Stomach (tissue), 8 donors: ENCODE measurements at regions not wholly inside any gene's neighbourhood (a gene's known extent, or its start where the extent isn't known, plus 50 kb on each side); places are given as distances from the start of the nearest gene placed in this dataset.

Experiments
- DNase-seq, 2 donors: peaks; one replicate each; pipeline versions ENCODE4 v3.0.0 to v3.0.0-alpha.2; 2013 to 2019
- H3K27ac ChIP-seq, 5 donors: fragments of 200-600 bp in 4 of 5; sonication (generic) in 4 of 5; one replicate each; pipeline ENCODE4 v1.5.1; 2013 to 2019; ENCODE audit warnings: mild to moderate bottlenecking in 1 of 5, moderate library complexity in 1 of 5
- H3K27me3 ChIP-seq, 3 donors: fragments of 200-600 bp; sonication (generic); one replicate each; pipeline ENCODE4 v1.5.1; 2017 to 2019; ENCODE audit warnings: mixed run types in 1 of 3
- H3K36me3 ChIP-seq, 4 donors: fragments of 200-600 bp; sonication (generic); 1 replicate in 3 of 4; 2 replicates in 1 of 4; pipeline ENCODE4 v1.5.1; 2016 to 2019
- H3K4me1 ChIP-seq, 4 donors: fragments of 200-600 bp; sonication (generic); one replicate each; pipeline ENCODE4 v1.5.1; 2016 to 2019
- H3K4me3 ChIP-seq, 4 donors: fragments of 200-600 bp; sonication (generic) in 3 of 4; one replicate each; pipeline ENCODE4 v1.5.1; 2016 to 2019; ENCODE audit warnings: mild to moderate bottlenecking in 1 of 4
- H3K9me3 ChIP-seq, 4 donors: fragments of 200-600 bp; sonication (generic); one replicate each; pipeline ENCODE4 v1.5.1; 2016 to 2019
- EP300 ChIP-seq: sonication (generic); formaldehyde crosslinking; IDR thresholded peaks from one replicate; pipeline ENCODE4 v1.6.1; 2017; ENCODE audit warnings: antibody characterized with exemption
- POLR2A ChIP-seq, 4 donors: fragments of 450-650 bp; IDR thresholded peaks; one replicate each; pipeline ENCODE4 v1.6.1; 2016; ENCODE audit warnings: antibody characterized with exemption in 4 of 4, control low read depth in 2 of 4, mild to moderate bottlenecking in 1 of 4, moderate library complexity in 1 of 4
- POLR2AphosphoS5 ChIP-seq, 3 donors: sonication (generic); formaldehyde crosslinking; IDR thresholded peaks; one replicate each; pipeline ENCODE4 v1.6.1; 2016; ENCODE audit warnings: antibody characterized with exemption in 3 of 3
- WGBS, 5 donors: extraction: QIAGEN DNeasy Blood & Tissue Kit in 3 of 5; methylation state at CpG; one replicate each; pipeline versions ENCODE4 v1.1.5 to v1.1.7; 2013 to 2018; 5-methylcytosine and 5-hydroxymethylcytosine counted together
- intact Hi-C: fragments of 100-400 bp; cut with DNase I; formaldehyde crosslinking; loops from one replicate; pipeline ENCODE4 v1.15.1; 2023; ENCODE audit warnings: low total_unique reads
- TF ChIP-seq, protein P1 (sequence below), 7 experiments: fragments of 450-650 bp in 4 of 7; fragments of 200-600 bp in 3 of 7; sonication (generic) in 3 of 7; IDR thresholded peaks; one replicate each; pipeline ENCODE4 v1.5.1; 2016 to 2019; ENCODE audit warnings: antibody characterized with exemption in 7 of 7, control low read depth in 2 of 7, mild to moderate bottlenecking in 1 of 7
- donor health status: healthy with polysubstance abuse.
- donor health status: Bipolar disorder and iron deficiency.
- donor health status: healthy.

DNA sequence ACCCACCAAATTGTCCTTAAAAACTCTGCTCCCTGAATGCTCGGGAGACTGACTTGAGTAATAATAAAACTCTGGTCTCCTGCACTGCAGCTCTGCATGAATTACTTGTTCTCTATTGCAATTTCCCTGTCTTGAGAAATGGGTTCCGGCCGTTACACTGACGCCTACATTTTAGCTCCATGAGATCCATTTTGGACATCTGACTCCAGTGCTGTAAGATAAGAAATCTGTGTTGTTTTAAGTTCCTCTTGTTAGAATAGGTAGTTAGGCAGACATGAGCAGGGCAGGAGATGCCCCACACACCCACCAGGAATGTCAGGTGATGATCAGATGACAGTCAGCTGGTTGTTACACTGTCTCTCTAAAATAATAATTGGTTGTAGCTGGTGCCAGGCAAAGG lies 125.8 kb upstream of the SHB start:
- Histone ChIP-seq H3K9me3 (no peaks in the 10 kb centered on the region), H3K4me1 (no peaks in the 10 kb centered on the region), H3K27ac (no peak overlapping the region), H3K27me3 (peaks cover 0 to 3% (median 0%) of the 10 kb centered on the region in 3 donors), H3K36me3 (no peaks in the 10 kb centered on the region), H3K4me3 (no peak overlapping the region)
- 77 to 85% (median 81%) methylated on average over 4 of the region's 4 CpGs for WGBS, 5 donors
- no peak for DNase-seq
- intact Hi-C loops, result no loop called here
- TF ChIP-seq EP300 (no peak), POLR2A (IDR thresholded peaks at IDR 0.05) (no peak), POLR2AphosphoS5 (IDR thresholded peaks at IDR 0.05) (no peak)
- TF ChIP-seq, protein P1, sequence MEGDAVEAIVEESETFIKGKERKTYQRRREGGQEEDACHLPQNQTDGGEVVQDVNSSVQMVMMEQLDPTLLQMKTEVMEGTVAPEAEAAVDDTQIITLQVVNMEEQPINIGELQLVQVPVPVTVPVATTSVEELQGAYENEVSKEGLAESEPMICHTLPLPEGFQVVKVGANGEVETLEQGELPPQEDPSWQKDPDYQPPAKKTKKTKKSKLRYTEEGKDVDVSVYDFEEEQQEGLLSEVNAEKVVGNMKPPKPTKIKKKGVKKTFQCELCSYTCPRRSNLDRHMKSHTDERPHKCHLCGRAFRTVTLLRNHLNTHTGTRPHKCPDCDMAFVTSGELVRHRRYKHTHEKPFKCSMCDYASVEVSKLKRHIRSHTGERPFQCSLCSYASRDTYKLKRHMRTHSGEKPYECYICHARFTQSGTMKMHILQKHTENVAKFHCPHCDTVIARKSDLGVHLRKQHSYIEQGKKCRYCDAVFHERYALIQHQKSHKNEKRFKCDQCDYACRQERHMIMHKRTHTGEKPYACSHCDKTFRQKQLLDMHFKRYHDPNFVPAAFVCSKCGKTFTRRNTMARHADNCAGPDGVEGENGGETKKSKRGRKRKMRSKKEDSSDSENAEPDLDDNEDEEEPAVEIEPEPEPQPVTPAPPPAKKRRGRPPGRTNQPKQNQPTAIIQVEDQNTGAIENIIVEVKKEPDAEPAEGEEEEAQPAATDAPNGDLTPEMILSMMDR (IDR thresholded peaks at IDR 0.05), result no peak

DNA sequence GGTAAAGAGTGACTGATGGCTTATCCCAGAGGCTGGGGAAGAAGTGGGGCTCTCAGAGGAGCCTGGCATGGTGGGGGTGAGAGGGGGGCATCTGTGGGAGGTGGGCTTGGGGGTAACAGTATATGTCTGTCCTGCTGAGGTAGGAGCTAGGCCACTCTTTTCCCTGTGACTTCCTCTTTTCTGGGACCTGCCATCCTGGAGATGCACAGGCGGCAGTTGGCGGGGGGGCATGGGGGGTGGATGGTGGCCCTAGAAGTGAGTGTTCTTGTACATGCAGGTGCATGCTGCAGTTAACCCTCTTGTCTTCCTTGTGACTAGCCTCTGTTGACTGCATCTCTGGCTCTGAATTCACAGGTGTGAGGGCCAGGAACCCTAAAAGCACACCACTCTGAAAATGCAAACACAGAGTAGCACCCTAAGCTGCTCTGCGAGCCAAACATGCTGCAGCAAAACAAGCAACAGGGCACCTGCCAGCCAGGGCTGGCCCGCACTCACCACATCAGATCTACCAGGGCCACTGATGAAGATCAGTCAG lies 123.8 kb upstream of the SHB start:
- peaks cover 0 to 8% (median 0%) of the 10 kb centered on the region in 3 donors for H3K27me3 ChIP-seq
- H3K4me3 ChIP-seq, result no peak overlapping the region
- DNase-seq, result no peak
- H3K27ac ChIP-seq, result no peak overlapping the region
- 56 to 76% (median 65%) methylated on average over 2 to 4 of the region's 4 CpGs for WGBS, 5 donors
- intact Hi-C loops, result no loop called here
- no peaks in the 10 kb centered on the region for H3K36me3 ChIP-seq
- TF ChIP-seq POLR2AphosphoS5 (IDR thresholded peaks at IDR 0.05) (no peak), EP300 (no peak)
- H3K9me3 ChIP-seq, result peaks cover 0 to 4% (median 0%) of the 10 kb centered on the region in 4 donors
- no peaks in the 10 kb centered on the region for H3K4me1 ChIP-seq

DNA sequence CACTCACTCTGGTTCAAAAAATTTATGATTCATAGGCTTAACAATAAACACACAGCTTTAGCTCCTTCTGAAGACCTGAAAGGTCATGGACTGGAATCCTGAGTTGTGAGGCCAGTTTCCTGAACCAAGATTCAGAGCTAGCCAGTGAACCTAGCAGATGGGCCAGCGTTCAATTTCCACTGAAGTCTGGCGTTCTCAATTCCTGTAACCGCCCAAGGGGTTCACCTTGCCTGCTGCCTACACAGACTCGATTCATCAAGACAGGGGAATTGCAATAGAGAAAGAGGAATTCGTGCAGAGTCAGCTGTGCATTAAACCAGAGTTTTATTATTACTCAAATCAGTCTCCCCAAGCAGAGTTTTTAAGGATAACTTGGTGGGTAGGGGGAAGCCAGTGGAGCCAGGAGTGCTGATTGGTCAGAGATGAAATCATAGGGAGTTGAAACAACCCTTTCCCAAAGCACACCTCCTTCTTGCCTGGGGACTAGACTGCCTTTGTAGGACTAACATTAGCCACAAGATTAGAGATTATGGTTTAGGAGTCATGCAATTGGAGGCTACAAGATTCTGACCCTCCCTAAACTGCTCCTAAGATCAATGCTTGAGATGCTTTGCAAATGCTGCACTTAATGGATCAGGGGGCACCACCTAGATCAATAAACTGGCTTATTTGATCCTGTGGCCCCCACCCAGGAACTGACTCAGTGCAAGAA lies 117.5 kb upstream of the SHB start:
- no peak for DNase-seq
- Histone ChIP-seq H3K27ac (no peak overlapping the region), H3K36me3 (no peaks in the 10 kb centered on the region), H3K27me3 (peaks cover 0 to 5% (median 0%) of the 10 kb centered on the region in 3 donors), H3K4me3 (no peak overlapping the region), H3K9me3 (peaks cover 0 to 4% (median 0%) of the 10 kb centered on the region in 4 donors), H3K4me1 (no peaks in the 10 kb centered on the region)
- TF ChIP-seq POLR2A (IDR thresholded peaks at IDR 0.05), result no peak
- 71 to 83% (median 75%) methylated on average over 5 of the region's 5 CpGs for WGBS, 5 donors
- intact Hi-C loops, result no loop called here

DNA sequence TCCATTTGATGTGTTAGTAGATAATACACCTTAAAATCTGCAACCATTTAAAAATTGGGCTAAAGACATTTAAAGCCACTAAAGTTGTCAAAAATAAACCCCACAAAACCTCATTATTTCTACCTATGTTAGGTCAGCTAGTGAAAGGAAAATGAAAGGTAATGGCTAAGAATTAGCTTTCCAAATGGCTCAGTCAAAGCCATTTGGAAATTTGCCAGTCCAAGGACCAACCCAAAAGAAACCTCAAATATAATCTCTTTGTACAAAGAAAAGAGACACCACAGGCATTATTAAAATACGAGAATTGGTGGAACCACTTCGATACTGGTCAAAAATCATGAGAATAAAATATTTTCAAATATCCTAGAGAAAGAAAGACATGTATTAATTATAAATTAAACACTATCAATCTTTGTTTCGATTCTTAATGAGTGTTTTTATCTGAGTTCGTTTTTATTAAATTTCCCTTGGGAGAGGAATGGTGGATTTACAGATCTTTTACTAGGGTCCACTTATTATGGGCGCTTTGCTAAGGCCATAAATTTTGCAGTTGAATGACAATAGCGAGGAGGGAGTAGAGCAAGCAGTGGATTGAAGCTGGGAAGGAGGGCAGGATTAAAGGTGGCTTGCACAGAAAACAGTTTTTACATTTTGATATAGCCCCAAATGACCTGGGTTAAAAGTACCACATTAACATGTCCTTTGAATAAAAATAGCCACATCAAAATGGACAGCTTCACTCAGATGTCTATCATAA lies 116.8 kb upstream of the SHB start:
- Histone ChIP-seq H3K4me1 (no peaks in the 10 kb centered on the region), H3K27me3 (peaks cover 0 to 5% (median 0%) of the 10 kb centered on the region in 3 donors), H3K27ac (no peak overlapping the region), H3K36me3 (no peaks in the 10 kb centered on the region), H3K4me3 (no peak overlapping the region), H3K9me3 (peaks cover 0 to 4% (median 0%) of the 10 kb centered on the region in 4 donors)
- no peak for DNase-seq
- WGBS, 5 donors, result 77 to 89% (median 85%) methylated on average over 6 of the region's 6 CpGs
- intact Hi-C loops, result no loop called here
- TF ChIP-seq, protein P1 (IDR thresholded peaks at IDR 0.05), result no peak
- TF ChIP-seq POLR2AphosphoS5 (IDR thresholded peaks at IDR 0.05) (no peak), EP300 (no peak)

DNA sequence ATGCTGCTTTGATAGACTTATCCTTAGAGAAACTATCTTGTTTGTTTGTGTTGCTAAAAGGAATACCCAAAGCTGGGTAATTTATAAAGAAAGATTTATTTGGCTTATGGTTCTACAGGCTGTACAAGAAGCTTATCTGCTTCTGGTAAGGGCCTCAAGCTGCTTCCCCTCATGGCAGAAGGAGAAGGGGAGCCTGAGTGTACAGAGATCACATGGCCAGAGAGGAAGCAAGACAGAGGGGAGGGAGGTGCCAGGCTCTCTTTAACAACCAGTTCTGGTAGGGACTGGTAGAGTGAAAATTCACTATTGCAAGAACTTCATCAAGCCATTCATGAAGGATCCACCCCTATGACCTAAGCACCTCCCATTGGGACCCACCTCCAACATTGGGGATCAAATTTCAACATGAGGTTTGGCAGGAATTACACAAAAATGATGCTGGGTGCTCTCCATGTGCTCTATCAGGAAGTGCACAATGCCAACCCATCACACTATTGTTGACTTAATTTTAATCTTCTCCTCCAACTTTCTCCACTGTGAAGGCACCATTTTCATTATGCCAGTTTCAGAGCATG lies 115.1 kb upstream of the SHB start:
- no peak overlapping the region for H3K4me3 ChIP-seq
- H3K9me3 ChIP-seq, result peaks cover 0 to 4% (median 0%) of the 10 kb centered on the region in 4 donors
- no peak overlapping the region for H3K27ac ChIP-seq
- DNase-seq, result no peak
- peaks cover 0 to 5% (median 0%) of the 10 kb centered on the region in 3 donors for H3K27me3 ChIP-seq
- intact Hi-C loops, result no loop called here
- H3K4me1 ChIP-seq, result no peaks in the 10 kb centered on the region
- TF ChIP-seq, protein P1 (IDR thresholded peaks at IDR 0.05), result no peak
- no peak for TF ChIP-seq EP300
- TF ChIP-seq POLR2A (IDR thresholded peaks at IDR 0.05), result no peak
- no peak for TF ChIP-seq POLR2AphosphoS5 (IDR thresholded peaks at IDR 0.05)
- H3K36me3 ChIP-seq, result no peaks in the 10 kb centered on the region
